Motor neuron (in vitro differentiated cells): ENCODE measurements at regions not wholly inside any gene's neighbourhood (a gene's known extent, or its start where the extent isn't known, plus 50 kb on each side); places are given as distances from the start of the nearest gene placed in this dataset.
"Not testable (repeated sequence)": the region's sequence is repeated elsewhere in the genome, so short reads cannot be mapped to it uniquely, and the experiment has no call there.

Source experiments
- ATAC-seq, 8 experiments: fragments of 200-7000 bp; cut with Tn5 transposase; replicated peaks in 6 of 8; 2 replicates each; pipeline ENCODE4 v1.8.0; 2021; ENCODE audit warnings: mild to moderate bottlenecking in 8 of 8, moderate library complexity in 8 of 8
- H3K27ac ChIP-seq, 2 donors: fragments of 250-450 bp; sonication (Bioruptor Pico); 2 replicates each; pipeline ENCODE4 v1.9.0; 2021; ENCODE audit warnings: antibody characterized with exemption in 2 of 2, mild to moderate bottlenecking in 2 of 2, moderate library complexity in 1 of 2
- H3K4me1 ChIP-seq, 2 donors: fragments of 250-450 bp; sonication (Bioruptor Pico); replicated peaks in 1 of 2; 2 replicates each; pipeline ENCODE4 v1.6.1; 2021; ENCODE audit warnings: antibody characterized with exemption in 2 of 2, mild to moderate bottlenecking in 2 of 2, moderate library complexity in 1 of 2
- H3K4me3 ChIP-seq, 5 donors: fragments of 250-450 bp; sonication (Bioruptor Pico); 2 replicates each; pipeline ENCODE4 v1.9.0; 2021; ENCODE audit warnings: antibody characterized with exemption in 5 of 5, mild to moderate bottlenecking in 5 of 5, moderate library complexity in 4 of 5
- WGBS, 10 experiments: fragments of 450-650 bp; shearing (Covaris generic); methylation state at CpG; one replicate each; pipeline ENCODE4 v1.0.0; 2022; 5-methylcytosine and 5-hydroxymethylcytosine counted together
- in situ Hi-C, 9 experiments: fragments of 400-800 bp; cut with MboI; loops; one replicate each; pipeline ENCODE4 v1.15.0; 2021; ENCODE audit warnings: low sequenced_read_pairs in 9 of 9, low pct_unique_long_range_greater_than_20kb in 2 of 9; ENCODE audit not compliant: unreplicated experiment in 9 of 9

DNA sequence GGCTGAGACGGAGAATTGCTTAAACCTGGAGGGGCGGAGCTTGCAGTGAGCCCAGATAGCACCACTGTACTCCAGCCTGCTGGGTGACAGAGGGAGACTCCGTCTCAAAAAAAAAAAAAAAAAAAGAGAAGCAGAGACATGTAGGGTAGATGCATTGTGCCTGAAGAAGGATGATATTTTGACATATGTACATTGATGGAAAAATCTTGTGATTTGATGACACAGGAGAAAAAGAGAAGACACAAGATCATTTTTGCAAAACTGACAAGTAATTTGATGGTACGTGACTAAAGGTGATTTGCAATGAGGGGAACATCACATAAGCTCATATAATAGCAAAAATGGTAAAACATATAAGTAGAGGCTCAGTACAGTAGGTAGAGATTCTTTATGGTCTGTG lies 340.1 kb upstream of the FSTL5 start:
- H3K27ac ChIP-seq, result no peak overlapping the region
- in situ Hi-C loops, result loop anchor here in 4 of 9 experiments (25.0 kb wide), 4 partner anchors 533 to 1008 kb away; partner anchors contain the start of genes NPY1R (in 1 of the 4) and NPY5R (in 1 of the 4)

DNA sequence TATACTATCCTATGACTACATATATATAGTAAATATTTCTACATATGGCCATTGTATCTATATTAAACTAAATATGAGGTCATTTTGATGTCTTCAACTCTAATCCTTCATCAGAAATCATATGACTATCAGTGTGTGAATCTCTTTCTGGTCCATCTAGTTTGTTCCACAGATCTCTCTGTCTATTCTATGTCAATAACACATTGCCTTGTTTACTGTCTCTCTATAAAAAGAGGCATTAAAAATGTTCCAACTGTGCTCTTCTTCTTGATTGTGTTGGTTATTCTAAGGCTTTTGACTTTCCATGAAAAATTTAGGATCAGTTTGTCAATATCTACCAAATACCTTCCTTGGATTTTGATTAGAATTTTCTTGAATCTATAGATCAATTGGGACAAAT lies 338.3 kb upstream of the FSTL5 start:
- H3K27ac ChIP-seq, result no peak overlapping the region
- in situ Hi-C loops, result loop anchor here in 4 of 9 experiments (25.0 kb wide), 4 partner anchors 535 to 1010 kb away; partner anchors contain the start of genes NPY1R (in 1 of the 4) and NPY5R (in 1 of the 4)
- no peak for ATAC-seq
- H3K4me3 ChIP-seq, result no peak overlapping the region
- no peaks in the 10 kb centered on the region for H3K4me1 ChIP-seq

More for the DNA sequence above, 340.1 kb upstream of the FSTL5 start:
- WGBS, 10 experiments, result 13 to 100% (median 94%) methylated on average over 1 to 4 of the region's 4 CpGs; no CpG with 5 or more reads in 1 of the 10 experiments
- H3K4me3 ChIP-seq, result no peak overlapping the region
- no peaks in the 10 kb centered on the region for H3K4me1 ChIP-seq
- no peak for ATAC-seq

DNA sequence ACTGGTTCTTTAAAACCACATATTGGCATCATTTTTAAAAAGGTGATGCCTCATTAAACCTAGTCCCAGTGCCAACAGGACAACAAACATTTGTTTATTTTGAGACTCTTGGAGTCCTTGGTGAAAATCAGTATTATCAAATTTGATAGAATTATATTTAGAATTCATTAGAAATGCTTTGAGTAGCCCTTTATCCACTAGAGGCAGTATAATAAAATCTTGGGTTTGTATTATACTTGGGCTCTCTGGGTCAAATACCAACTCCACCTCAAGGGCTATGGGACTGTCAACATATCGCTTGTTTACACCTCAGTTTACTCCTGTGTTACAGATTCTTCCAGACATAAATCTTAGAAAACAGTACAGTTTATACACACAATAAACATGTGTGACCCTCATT lies 335.7 kb upstream of the FSTL5 start:
- peak in 1 of 8 experiments; percentile 37 for ATAC-seq
- Histone ChIP-seq H3K27ac (no peak overlapping the region), H3K4me1 (no peaks in the 10 kb centered on the region), H3K4me3 (no peak overlapping the region)
- WGBS, 10 experiments, result 0 to 100% (median 64%) methylated on average over 1 of the region's 1 CpG; no CpG with 5 or more reads in 4 of the 10 experiments
- in situ Hi-C loops, result loop anchor here in 1 of 9 experiments (25.0 kb wide), 1 partner anchor 838 kb away; the partner anchor contains the start of genes NPY1R and NPY5R

DNA sequence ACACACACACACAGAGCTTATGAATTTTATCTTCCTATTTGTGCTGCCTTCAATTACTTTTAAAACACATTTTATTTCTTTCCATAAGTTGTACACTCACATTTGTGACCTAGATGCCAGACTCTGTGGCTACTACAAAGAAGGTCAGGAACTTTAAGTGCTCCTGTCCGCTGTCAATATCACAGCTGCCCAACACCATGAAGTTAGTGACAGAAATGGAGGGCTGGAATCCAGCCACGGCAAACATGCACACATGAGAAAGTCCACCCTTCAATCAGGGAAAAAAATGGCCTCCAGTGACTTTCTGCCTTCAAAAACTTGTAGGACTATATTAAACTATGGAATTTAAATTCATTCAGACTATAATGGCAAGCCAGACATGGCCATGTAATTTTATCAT lies 334.4 kb upstream of the FSTL5 start:
- H3K4me3 ChIP-seq, result no peak overlapping the region
- H3K27ac ChIP-seq, result no peak overlapping the region
- H3K4me1 ChIP-seq, result no peaks in the 10 kb centered on the region
- WGBS, 10 experiments, result 40 to 100% (median 83%) methylated on average over 1 to 2 of the region's 2 CpGs; no CpG with 5 or more reads in 3 of the 10 experiments
- in situ Hi-C loops, result loop anchor here in 1 of 9 experiments (25.0 kb wide), 1 partner anchor 839 kb away; the partner anchor contains the start of genes NPY1R and NPY5R
- ATAC-seq, result no peak

DNA sequence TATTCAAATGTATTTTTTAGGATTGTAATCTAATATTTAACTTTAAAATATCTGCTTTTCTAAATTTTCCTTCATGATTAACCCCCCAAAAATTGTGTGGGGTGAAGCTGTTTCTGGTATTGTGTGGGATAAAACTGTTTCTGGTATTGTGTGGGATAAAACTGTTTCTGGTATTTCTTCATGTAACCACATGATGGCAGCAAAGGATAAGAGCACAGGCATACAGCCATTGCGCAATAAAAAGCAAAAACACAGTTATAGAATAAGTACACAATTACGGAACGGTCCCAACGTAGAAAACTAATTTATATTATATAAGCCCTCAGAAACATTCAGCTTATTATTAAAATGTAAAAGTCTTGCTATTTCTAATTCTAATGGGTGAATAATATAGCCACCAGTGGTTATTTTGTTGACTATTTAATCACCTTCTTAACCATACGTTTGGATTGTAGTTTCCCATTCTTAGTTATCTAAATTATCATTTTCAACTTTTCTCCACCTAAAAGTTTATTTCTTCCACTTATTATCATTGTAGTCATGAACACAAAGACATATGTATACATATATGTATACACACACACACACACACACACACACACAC lies 333.9 kb upstream of the FSTL5 start:
- ATAC-seq, result peak in 7 of 8 experiments; percentile 50 to 70 (median 53)
- H3K4me1 ChIP-seq, result no peaks in the 10 kb centered on the region
- 0 to 100% (median 12%) methylated on average over 1 to 5 of the region's 5 CpGs; no CpG with 5 or more reads in 1 of the 10 experiments for WGBS, 10 experiments
- H3K4me3 ChIP-seq, result no peak overlapping the region
- H3K27ac ChIP-seq, result no peak overlapping the region
- in situ Hi-C loops, result loop anchor here in 1 of 9 experiments (25.0 kb wide), 1 partner anchor 840 kb away; the partner anchor contains the start of genes NPY1R and NPY5R

DNA sequence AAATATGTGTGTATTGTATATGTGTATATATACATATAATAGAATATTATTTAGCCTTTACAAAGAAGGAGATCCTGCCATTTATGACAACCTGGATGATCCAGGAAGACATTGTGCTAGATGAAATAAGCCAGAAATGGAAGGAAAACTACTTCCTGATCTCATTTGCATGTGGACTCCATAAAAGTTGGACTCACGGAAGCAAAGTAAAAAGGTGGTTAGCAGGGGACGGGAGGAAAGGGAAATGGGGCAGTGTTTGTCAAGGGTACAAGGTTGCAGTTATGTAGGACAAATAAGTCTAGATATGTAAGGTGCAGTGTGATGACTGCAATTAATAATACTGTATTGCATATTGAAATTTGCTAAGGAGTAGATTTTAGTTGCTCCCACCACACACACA lies 331.1 kb upstream of the FSTL5 start:
- in situ Hi-C loops, result loop anchor here in 1 of 9 experiments (25.0 kb wide), 1 partner anchor 842 kb away; the partner anchor contains the start of genes NPY1R and NPY5R
- no peaks in the 10 kb centered on the region for H3K4me1 ChIP-seq

DNA sequence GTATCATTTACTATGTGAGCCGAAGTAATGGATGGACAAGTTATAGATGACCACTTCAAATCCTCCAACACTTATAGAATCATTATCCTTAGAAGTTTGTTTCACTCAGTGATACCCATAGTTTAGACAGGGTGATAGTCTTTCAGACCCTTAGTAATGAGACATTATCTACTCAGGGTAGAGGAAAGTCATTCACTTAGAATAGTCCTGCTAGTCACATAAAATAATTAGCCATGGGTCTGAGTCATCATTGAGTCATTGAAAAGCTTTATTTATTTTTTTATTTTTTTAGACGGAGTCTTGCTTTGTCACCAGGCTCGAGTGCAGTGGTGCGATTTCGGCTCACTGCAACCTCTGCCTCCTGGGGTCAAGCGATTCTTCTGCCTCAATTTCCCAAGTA lies 321.7 kb upstream of the FSTL5 start:
- peak in 6 of 8 experiments; percentile 36 to 92 (median 48) for ATAC-seq
- in situ Hi-C loops, result loop anchor here in 1 of 9 experiments (25.0 kb wide), 1 partner anchor 852 kb away; the partner anchor contains the start of genes NPY1R and NPY5R
- no peak overlapping the region for H3K27ac ChIP-seq
- H3K4me1 ChIP-seq, result no peaks in the 10 kb centered on the region
- H3K4me3 ChIP-seq, result no peak overlapping the region
- WGBS, 10 experiments, result 20 to 100% (median 90%) methylated on average over 1 to 6 of the region's 6 CpGs; no CpG with 5 or more reads in 1 of the 10 experiments

More for the DNA sequence above, 331.1 kb upstream of the FSTL5 start:
- ATAC-seq, result no peak
- 17 to 83% (median 53%) methylated on average over 1 to 2 of the region's 2 CpGs; no CpG with 5 or more reads in 5 of the 10 experiments for WGBS, 10 experiments
- Histone ChIP-seq H3K27ac (no peak overlapping the region), H3K4me3 (no peak overlapping the region)

DNA sequence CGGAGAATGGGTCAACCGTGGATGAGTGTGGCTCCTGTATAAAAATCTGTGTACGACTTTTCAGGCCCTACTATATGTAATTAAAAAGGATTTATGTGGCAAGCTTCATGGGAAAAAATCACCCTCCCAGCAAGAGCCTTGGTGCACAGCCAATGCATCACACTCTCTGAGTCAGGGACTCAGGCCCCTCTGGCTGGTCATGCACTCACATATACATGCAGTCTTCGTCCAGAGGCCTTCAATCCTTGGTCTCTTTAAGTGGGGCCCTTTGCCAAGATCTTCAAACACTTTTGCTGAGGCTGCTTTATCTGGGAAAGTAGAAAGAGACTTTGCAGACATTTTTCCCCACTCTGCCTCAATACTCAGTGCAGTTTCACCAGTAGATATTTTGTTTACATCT lies 311.4 kb upstream of the FSTL5 start:
- WGBS, 10 experiments, result 0 to 67% (median 30%) methylated on average over 1 to 4 of the region's 4 CpGs; no CpG with 5 or more reads in 6 of the 10 experiments
- H3K4me1 ChIP-seq, result peaks cover under 1 to 2% of the 10 kb centered on the region in 2 donors
- in situ Hi-C loops, result loop anchor here in 1 of 9 experiments (25.0 kb wide), 1 partner anchor 862 kb away; the partner anchor contains the start of genes NPY1R and NPY5R
- H3K27ac ChIP-seq, result no peak overlapping the region
- H3K4me3 ChIP-seq, result no peak overlapping the region
- no peak for ATAC-seq

DNA sequence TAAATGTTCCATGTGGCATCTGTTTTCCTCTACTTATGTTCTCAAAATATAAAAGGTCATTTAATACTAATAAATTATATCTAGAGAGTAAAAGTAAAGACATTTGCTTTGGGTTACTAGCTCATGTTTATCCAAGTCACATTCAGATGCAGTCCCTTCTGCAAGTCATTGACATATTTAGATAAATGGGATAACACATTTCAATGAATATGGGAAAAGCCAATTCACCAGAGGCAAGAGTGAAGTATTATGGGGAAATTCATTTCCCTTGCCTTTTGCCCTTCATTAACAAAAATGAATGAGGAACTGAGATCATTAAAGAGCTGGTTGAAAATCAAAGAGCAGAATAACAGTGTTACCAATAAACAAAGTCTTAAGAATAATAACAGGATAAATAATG lies 306.2 kb upstream of the FSTL5 start:
- ATAC-seq, result peak in 4 of 8 experiments; percentile 21 to 77 (median 44)
- in situ Hi-C loops, result no loop called here
- peaks cover 6 to 9% of the 10 kb centered on the region in 2 donors for H3K4me1 ChIP-seq
- no peak overlapping the region for H3K4me3 ChIP-seq
- H3K27ac ChIP-seq, result no peak overlapping the region

DNA sequence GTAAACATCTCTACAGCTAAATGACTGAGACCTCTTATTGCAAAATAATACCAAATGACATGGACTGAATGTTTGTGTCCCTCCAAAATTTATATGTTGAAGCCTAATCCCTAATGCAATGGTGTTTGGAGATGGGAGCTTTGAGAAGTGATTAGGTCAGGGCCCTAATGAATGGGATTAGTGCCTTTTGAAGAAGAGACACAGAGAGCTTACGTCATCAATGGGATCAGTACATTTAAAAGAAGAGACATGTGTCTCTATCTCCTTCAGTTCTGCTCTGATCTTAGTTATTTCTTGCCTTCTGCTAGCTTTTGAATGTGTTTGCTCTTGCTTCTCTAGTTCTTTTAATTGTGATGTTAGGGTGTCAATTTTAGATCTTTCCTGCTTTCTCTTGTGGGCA lies 301.6 kb upstream of the FSTL5 start:
- WGBS, 10 experiments, result 67 to 100% (median 95%) methylated on average over 1 of the region's 1 CpG; no CpG with 5 or more reads in 6 of the 10 experiments
- H3K4me3 ChIP-seq, H3K27ac ChIP-seq, H3K4me1 ChIP-seq, ATAC-seq, in situ Hi-C loops: not testable (repeated sequence)

DNA sequence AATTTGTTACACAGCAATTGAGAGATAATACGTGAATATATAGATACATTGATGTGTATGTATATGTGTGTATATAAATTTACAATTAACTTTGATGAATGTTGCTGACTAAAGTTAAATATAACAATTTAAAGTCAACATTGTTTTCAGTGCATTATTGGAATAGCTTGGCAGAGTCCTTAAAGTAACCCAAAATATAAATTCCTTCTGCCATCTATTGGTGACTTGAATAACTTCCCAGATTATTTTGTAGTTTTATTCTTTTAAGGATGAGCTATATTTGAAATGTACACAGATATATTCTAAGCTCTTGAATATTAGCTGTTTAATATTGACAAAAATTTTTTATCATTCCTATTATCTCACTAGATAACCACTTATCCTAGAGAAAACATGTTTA lies 298.2 kb upstream of the FSTL5 start:
- H3K27ac ChIP-seq, result no peak overlapping the region
- 0 to 100% (median 29%) methylated on average over 1 of the region's 1 CpG; no CpG with 5 or more reads in 3 of the 10 experiments for WGBS, 10 experiments
- H3K4me3 ChIP-seq, result no peak overlapping the region
- H3K4me1 ChIP-seq, result peaks cover 0 to 4% of the 10 kb centered on the region in 2 donors
- in situ Hi-C loops, result no loop called here
- peak in 1 of 8 experiments; percentile 41 for ATAC-seq

DNA sequence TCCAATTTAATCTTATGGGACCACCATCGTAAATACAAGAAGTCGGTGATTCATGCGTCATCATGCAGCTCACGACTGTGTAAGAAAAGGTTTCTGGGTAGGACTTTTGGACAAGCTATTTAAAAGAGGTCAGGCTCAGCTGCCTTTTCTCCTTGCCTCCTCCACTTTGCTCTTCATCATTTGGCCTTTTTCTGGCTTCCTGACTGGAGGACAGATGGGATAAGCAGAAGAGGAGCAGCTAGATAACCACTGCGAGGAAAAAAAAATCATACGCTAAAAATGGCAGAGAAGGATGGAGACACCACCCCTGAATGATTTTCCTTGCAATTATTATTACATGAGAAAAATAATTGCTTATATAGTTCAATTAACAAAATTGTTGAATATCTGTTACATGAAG lies 294.3 kb upstream of the FSTL5 start:
- 15 to 94% (median 80%) methylated on average over 2 to 6 of the region's 6 CpGs; no CpG with 5 or more reads in 1 of the 10 experiments for WGBS, 10 experiments
- in situ Hi-C loops, result no loop called here

DNA sequence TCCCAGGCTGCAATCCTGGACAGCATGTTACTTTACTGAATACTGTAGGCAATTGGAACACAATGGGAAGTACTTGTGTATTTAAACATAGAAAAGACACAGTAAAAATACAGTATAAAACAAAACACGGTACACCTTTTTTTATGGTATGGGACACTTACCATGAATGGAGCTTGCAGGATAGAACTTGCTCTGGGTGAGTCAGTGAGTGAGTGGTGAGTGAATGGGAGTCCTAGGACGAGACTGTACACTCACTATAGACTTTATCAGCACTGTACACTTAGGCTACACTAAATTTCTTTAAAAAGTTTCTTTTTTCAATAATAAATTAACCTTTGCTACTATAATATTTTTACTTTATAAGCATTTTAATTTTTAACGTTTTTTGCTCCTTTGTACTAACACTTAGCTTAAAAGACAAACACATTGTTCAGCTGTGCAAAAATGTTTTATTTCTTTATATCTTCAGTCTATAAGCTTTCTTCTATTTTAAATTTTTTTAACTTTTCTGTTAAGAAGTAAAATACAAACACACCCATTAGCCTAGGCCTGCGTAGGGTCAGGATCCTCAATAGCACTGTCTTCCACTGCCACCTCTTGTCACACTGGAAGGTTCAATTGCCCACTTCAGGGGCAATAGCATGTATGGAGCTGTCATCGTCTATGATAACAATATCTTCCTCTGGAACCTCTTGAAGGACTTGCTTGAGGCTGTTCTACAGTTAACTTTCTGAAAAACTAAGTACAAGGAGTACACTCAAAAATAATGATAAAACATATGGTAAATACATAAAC lies 293.5 kb upstream of the FSTL5 start:
- Histone ChIP-seq H3K27ac (no peak overlapping the region), H3K4me1 (no peaks in the 10 kb centered on the region), H3K4me3 (no peak overlapping the region)
- in situ Hi-C loops, result no loop called here
- ATAC-seq, result no peak
- WGBS, 10 experiments, result 17 to 93% (median 76%) methylated on average over 2 to 5 of the region's 5 CpGs

More for the DNA sequence above, 294.3 kb upstream of the FSTL5 start:
- Histone ChIP-seq H3K4me3 (no peak overlapping the region), H3K27ac (no peak overlapping the region), H3K4me1 (peaks cover 0 to under 1% of the 10 kb centered on the region in 2 donors)
- no peak for ATAC-seq
